GM18870 (cell line): ENCODE measurements at regions not wholly inside any gene's neighbourhood (a gene's known extent, or its start where the extent isn't known, plus 50 kb on each side); places are given as distances from the start of the nearest gene placed in this dataset.
A peak's percentile ranks its signal among the peaks of the same experiment; 100 is the strongest.

ENCODE experiments used
- ATAC-seq: cut with Tn5 transposase; IDR thresholded peaks from one replicate; pipeline ENCODE4 v1.9.1; 2021; ENCODE audit warnings: moderate library complexity; ENCODE audit not compliant: unreplicated experiment

DNA sequence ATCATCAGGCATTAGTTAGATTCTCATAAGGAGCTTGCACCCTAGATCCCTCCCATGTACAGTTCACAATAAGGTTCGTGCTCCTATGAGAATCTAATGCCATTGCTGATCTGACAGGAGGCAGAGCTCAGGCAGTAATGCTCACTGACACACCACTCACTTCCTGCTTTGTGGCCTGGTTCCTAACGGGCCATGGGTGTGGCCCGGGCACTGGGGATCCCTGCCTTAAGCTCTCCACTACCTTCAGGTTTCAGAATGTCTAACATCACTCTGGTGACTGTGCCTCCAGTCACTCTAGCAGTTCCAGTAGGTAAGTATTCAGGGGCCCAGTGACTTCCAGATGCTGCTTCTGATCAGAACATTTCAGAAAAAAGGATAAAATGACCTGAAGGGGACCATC, 152.4 kb downstream of the LRRC70 start:
- peak; percentile 71 for ATAC-seq

DNA sequence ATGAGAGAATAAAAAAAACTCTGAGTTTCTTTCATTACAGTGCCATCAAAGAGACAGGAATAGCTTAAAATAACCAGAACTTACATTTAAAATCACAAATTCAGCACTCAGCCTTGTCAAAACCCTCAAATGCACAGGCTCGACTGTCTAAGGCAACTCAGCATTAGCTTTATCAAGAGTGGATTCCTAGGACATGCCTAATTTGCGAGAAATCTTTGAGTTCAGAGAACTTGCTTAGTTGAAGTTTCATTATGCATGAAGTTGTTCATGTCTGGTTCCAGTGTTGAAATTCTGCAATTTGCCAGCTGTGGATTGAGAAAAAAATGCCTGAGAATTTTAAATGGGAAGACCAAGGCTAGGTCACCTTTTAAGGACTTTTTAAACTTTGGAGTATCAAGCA, 151.1 kb downstream of the LRRC70 start:
- ATAC-seq = no peak

- ATAC-seq = no peak
Observed at GRCh38 chr5:62727861-62728260, 149.2 kb downstream of the LRRC70 start.

GRCh38 chr5:62727184-62727583, 148.6 kb downstream of the LRRC70 start:
- no peak for ATAC-seq

- no peak for ATAC-seq
Observed at GRCh38 chr5:62722360-62722759, 143.7 kb downstream of the LRRC70 start.

DNA sequence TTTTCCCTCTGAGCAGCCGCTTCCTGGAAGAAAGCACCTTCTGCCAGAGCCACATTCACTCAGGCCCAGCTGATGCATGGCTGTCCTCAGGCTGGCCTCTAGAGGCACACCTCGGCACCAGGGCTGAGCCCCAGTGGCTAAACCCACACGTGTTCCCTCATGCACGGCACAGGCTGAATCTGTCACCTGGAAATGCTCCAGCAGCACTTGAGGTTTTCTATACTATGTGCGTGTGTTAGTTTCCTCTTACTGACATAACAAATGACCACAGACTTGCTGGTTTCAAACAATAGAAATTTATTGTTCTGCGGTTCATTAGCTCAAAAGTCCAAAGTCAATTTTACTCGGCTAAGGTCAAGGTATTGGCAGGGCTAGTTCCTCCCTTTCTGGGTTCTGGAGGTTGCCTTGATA, 141.4 kb downstream of the LRRC70 start:
- ATAC-seq = peak; percentile 96

GRCh38 chr5:62719061-62719720, 140.6 kb downstream of the LRRC70 start:
- no peak for ATAC-seq

GRCh38 chr5:62718324-62718723, 139.7 kb downstream of the LRRC70 start:
- ATAC-seq = no peak

DNA sequence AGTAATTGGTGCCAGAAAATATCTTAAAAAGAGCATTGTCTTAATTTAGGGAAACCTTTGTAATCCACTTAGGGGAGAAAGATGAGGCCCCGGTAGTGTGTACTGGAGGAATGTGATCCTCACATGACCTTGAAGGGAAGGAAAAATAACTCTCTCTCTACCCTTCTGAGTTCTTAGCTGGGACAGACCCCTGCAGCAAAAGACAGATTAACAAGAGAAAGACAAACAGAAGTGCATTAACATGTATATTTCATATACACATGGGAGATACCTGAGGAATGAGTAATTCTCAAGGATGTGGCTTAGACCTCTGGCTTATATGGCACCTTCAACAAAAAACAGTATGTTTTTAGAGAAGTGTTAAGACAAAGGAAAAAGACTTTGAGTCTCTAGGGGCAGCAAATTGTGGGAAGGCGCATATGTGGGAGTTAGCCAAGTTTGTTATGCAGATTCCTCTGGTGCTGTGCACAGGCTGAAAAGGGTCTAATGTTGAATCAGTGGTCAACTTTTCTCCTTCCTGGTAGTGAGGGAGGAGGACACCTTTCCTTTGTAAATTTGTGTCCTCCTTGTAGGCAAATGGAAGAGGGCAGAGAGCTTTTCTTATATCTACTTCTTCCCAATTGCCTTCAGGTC, 138.8 kb downstream of the LRRC70 start:
- ATAC-seq = no peak

DNA sequence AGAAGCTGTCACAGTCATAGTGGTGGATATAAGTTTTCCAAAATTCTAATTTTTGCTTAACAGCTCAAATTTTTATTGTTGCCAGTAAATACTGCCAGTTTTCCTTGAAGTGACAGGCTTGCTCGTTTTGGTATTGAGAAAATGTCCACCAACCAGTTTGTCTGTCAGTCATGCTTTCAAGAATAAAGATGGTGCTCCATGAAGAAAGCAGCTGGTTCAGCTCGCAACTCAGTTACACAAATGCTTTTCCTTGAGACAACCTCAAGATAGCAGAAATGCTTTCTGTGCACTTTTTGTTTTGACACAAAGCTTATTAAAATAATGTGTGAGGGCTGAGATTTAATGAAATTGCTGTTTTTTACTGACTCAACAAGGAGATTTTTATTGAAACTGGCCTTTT, 135.7 kb downstream of the LRRC70 start:
- ATAC-seq = no peak

- no peak for ATAC-seq
Observed at GRCh38 chr5:62708481-62709325, 130.1 kb downstream of the LRRC70 start.

DNA sequence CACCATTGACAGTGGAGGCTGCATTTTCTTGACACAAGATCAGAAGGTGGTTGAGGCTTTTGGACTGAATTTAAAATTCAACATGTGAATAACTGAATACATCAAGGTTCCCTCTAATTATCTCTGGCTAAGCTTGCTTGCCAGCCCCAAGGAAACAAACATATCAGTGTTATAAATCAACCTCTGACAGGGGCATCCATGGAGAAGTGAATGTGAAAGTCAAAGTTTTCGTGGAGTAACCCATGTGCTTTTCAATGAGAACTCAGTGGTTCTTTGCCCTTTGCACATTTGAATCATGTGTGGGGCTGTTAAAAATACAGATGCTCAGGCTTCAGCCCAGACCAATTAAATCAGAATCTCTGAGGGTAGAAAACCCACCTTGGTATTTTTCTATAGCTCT, 128.9 kb downstream of the LRRC70 start:
- ATAC-seq = no peak

GRCh38 chr5:62707131-62707530, 128.5 kb downstream of the LRRC70 start:
- ATAC-seq = no peak

DNA sequence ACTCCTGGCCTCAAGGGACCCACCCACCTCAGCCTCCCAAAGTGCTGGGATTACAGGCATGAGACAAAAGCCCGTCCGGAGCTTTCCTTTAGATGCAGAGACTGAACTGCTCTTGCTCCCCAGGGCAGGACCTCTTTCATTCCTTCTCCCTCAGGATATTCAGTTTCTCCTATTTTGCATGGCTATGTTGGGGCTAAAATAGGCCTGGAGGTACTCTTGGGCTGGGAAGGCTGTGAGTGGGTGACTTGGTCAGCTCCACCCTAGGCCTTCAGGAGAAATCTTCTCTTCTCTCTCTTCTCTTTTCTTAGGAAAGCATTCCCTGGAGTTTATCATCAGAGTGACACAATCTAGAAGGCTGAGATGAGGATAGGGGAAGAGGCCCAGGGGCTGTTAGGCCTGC, 126.4 kb downstream of the LRRC70 start:
- ATAC-seq = no peak

- no peak for ATAC-seq
Observed at GRCh38 chr5:62702126-62702525, 123.5 kb downstream of the LRRC70 start.

DNA sequence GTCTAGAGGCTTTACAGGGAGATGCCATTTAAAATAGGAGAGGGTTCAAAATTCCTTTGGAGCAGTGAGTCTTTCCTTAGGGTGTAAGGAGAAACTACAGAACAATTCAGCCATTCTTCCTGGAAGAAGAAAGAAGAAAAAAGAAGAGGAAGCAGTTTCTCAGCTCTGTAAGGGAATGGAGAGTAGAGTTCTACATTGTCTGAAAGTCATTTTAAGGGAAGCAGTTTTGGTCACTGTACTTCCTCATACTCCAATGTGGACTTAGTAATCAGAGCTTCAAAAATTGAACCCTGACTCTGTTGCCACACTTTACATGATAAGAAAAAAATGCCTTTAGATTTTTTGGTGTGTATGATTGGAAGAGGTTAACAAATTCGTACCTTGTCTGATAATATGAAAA, 122.4 kb downstream of the LRRC70 start:
- no peak for ATAC-seq

GRCh38 chr5:62698756-62699155, 120.1 kb downstream of the LRRC70 start:
- no peak for ATAC-seq

DNA sequence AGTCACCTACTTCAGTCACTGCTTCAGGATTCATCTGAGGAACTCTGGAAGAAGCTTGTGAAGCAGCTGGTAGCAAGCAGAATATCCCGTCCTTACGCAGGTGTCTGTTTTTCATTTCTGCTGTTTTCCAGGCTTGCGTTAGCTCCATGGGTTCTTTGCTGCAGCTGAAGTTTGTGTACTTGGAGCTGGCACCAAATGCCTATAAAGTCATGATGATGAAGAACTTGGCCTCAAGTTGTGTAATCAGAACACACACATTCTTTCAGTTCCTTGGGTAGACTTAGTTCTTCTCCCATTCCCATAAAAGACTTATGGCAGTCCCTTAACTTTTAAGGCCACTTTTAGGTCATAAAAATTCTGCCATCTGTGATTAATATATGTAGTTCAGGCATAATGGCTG, 116.7 kb downstream of the LRRC70 start:
- no peak for ATAC-seq

- no peak for ATAC-seq
Observed at GRCh38 chr5:62692946-62693713, 114.5 kb downstream of the LRRC70 start.

DNA sequence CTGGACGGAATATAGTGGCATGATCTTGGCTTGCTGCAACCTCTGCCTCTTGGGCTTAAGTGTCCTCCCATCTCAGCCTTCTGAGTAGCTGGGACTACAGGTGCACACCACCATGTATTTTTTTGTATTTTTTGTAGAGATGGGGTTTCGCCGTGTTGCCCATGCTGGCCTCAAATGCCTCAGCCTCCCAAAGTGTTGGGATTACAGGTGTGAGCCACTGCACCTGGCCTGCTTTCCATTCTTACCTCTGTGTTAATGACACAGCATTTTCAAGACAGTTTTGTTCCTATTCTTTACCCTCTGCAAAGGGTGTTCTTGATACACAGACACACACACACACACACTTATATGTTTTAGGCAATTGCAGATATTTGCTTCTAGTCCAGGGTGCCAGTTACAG, 113.3 kb downstream of the LRRC70 start:
- no peak for ATAC-seq

DNA sequence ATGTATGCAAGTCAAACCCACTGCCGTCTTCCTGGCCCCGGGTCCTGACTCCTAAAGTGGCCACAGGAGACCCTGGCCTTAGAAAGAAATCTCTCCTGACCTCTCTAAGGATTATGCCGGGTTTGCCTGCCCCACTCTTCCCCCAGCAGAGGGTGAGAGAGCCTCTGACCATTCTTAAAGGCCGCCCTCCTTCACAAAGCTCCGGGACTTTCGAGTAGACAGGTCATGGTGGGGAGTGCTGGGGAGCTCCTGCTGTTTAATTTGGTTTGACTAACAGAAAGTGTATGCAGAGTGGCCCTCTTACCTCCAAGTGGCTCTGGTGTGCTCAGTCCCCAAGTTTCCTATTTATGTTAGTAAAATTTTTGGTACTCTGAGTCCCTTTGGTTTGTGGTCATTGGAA, 111.8 kb downstream of the LRRC70 start:
- peak; percentile 17 for ATAC-seq
